ENCODE measurements at regions not wholly inside any gene's neighbourhood (a gene's known extent, or its start where the extent isn't known, plus 50 kb on each side); places are given as distances from the start of the nearest gene placed in this dataset.

DNA sequence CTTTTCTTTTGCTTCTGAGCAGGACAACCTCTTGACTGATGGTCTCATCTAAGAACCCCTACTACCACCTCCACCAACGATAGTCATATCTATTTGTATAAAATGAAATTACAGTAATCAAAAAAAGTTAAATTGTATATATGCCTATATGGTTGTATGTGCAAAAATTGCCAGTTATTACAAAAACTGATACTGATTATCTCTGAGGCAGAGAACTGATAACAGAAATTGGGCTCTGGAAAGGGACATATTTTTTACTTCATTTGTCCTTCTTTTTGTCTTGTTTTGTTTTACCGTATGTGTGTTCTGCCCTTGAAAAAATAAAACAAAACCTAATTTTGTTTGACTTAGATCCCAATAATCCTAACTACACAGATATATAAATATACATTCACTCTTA is 574.4 kb upstream of the NOX3 start:
- TF ChIP-seq POLR2A (IDR thresholded peaks at IDR 0.05; ENCODE audit: low read length) (no peak), GATA1 (IDR thresholded peaks at IDR 0.05; ENCODE audit: low read depth, low read length) (no peak)
- no peak for DNase-seq

DNA sequence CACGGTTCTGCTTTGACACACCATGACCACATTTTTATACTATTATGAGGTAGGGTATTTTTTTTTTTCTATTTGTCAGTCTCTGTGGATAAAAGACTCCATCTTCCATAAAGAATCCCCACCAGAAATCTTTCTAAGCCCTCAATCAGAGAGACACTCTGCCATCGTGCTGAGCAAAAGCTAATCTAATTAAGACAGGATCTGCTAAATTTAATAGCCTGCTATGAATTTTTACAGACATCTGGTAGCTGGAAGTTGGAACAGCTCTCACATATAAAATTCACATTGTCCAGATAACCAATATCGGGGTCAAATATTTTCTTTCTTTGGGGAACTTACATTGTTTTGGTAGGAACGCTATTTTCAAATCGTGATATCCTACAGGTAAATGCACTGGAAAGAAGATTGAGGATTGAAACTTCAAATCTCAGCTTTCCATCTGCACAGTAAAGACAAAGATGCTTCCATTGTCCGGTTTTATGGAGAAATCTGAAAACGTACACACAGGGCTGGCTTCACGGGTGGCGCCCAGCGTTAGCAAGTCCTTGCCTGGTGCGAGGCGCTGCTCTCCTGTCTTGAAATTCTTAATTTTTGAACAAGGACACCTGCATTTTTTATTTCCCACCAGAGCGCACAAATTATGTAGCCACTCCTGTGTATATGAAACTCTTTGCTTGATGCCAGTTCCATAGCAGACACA is 573.8 kb upstream of the NOX3 start:
- TF ChIP-seq GATA1 (IDR thresholded peaks at IDR 0.05; ENCODE audit: low read depth, low read length): no peak
- no peak for TF ChIP-seq POLR2A (IDR thresholded peaks at IDR 0.05; ENCODE audit: low read length)

DNA sequence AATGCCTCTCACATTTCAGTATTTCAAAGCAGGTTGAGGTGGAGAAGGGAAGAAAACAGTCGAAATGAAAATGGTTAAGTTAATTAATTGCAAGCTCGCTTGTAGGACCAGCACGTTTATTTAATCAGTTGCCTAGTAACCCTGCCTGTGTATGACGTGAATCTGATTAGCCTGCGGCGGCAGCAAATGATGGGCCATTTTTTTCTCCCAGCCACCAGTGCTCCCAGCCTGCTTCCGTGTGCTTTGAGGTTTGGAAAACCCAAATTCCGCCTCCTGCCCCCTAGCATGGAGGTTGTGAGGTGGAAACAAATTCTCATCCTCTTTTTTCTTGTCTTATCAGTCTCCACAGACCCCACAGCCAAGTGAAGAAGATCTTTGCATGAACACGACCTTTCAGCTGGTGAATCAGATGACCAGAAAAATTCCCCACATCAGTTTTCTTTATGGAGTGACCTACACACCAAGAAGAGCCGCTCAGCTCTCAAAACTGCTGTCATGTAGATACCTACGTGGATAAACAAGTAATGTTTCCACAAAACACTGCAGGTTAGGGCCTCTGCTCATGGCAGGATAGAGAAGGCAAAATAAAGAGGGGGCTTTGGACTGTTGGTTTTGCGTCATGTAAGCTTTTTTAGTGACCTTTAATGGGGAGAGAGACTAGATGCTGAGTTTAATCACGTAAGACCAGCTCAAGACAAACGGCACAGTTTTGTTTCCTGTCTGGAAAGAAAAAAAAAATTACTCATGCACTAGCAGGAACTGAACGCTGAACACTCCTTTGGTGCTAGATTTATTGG is 572.9 kb upstream of the NOX3 start:
- TF ChIP-seq POLR2A (IDR thresholded peaks at IDR 0.05; ENCODE audit: low read length) (no peak), GATA1 (IDR thresholded peaks at IDR 0.05; ENCODE audit: low read depth, low read length) (no peak)
- no peak for DNase-seq

More for the DNA sequence above, 573.8 kb upstream of the NOX3 start:
- DNase-seq: no peak

DNA sequence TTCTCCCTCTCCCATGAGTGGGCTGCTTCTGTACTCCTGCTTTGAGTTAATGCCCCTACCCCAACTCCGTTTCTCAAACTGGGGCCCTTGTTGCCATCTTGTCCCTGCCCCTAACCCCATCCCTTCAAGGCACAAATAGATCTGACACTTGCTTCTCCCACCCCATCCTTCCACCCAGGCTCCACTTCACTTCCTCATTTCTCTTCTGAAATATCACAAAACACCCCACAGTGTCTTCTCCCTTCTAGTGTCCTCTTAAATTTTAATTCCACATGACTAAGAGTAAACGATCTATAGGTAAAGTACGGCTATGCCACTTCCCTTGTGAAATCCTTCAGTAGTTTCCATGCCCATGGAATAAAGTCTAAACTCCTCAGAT is 571.6 kb upstream of the NOX3 start:
- no peak for DNase-seq
- no peak for TF ChIP-seq POLR2A (IDR thresholded peaks at IDR 0.05; ENCODE audit: low read length)
- no peak for TF ChIP-seq GATA1 (IDR thresholded peaks at IDR 0.05; ENCODE audit: low read depth, low read length)

DNA sequence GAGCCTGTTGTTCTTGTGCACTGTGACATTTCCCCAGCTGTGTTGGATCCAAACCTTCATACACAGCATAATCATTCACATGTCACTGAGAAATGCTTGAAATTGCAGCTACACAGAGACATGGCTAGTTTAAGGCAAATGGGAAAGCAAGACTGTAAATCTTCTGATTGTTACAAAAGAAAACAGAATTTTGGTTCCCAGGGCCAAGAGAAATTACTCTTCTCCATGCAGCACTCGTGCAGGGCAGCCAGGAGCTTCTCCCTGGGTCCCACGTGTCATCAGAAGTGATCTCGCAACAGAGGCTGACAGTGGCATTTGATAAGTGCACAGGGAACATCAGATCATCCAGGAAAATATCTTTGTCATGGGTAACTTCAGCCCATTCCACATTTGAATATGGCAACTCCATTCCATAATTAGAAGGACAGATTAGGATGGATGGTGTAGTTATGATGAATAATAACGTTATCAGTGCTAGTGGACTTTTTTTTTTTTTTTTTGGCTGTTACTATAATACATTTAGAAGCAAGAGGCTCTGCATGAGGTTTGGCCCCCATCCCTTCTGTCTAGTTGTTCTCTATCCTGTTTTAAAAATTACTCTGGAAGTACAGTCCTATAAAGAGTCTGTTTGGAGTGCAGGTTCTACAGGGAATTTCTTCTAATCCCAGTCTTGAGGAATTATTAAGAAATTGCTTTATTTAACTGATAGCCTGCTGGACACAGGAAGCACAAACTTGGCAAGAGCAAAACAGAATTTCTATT is 571.0 kb upstream of the NOX3 start:
- TF ChIP-seq POLR2A (IDR thresholded peaks at IDR 0.05; ENCODE audit: low read length) (no peak), GATA1 (IDR thresholded peaks at IDR 0.05; ENCODE audit: low read depth, low read length) (no peak)
- DNase-seq: no peak

DNA sequence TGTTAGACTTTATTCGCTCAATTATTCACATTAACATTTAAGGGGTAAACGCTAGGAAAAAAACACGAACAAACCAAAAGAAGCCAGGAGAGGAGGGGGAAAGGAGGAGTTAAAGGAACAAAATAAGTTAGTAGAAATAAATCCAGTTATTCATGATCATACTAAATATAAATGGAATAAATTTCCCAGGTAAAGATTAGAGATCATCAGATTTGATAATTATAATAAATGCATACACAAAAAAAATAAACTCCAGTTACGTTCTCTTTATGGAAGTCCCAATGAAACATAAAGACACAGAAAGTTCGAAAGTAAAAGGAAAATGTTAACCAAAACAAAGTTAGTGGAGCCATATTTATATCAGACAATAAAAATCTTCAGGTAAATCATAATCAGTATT is 568.7 kb upstream of the NOX3 start:
- DNase-seq: no peak
- TF ChIP-seq GATA1 (IDR thresholded peaks at IDR 0.05; ENCODE audit: low read depth, low read length) (no peak), POLR2A (IDR thresholded peaks at IDR 0.05; ENCODE audit: low read length) (no peak)

DNA sequence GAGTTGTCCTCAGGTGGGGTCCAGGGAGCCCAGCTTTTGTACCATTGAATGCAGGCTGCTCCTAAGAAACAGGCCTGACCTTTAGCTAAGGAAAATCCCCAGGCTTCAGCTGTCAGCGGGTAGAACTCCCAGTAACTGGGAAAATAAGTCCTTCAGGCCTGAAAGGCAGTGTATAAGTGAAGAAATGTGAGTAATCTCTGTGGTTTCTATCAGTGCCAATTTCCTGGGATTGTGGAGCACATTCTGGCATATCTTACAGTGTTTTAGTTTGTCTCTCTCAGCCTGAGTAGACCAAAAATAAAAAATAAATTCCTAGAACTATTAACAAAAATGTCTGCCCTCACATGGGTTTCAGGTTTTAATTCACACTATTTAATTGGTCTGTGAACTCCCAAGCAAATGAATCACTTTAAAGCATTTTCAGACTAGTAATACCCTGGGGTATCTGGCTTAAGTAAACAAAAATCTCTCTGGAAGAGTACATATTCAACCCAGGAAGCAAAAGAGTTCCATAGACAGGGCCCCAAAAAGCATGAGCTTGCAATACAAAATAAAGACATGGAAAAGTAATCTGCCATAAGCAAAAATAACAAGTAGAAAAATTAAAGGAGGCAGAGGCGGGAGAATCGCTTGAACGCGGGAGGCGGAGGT is 566.2 kb upstream of the NOX3 start:
- no peak for DNase-seq
- TF ChIP-seq POLR2A (IDR thresholded peaks at IDR 0.05; ENCODE audit: low read length) (no peak), GATA1 (IDR thresholded peaks at IDR 0.05; ENCODE audit: low read depth, low read length) (no peak)

DNA sequence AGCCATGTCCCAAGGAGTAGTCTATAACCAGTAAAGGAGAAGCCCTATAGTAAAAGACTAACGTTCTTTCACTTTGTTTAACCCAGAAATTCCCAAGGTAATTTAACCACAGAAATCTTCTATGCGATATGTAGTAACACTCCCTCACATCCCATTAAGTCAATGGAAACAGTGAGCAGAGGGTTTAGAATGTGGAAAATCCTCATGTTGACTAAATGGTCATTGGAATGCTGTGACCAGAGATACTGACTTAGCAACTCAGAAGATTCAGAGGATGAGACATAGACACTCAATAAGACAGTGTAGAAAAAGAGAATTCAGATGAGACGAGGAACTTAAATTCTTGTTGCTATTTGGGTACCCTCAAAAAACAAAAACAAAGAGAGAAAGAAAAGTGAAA is 562.2 kb upstream of the NOX3 start:
- no peak for DNase-seq
- TF ChIP-seq POLR2A (IDR thresholded peaks at IDR 0.05; ENCODE audit: low read length) (no peak), GATA1 (IDR thresholded peaks at IDR 0.05; ENCODE audit: low read depth, low read length) (no peak)

DNA sequence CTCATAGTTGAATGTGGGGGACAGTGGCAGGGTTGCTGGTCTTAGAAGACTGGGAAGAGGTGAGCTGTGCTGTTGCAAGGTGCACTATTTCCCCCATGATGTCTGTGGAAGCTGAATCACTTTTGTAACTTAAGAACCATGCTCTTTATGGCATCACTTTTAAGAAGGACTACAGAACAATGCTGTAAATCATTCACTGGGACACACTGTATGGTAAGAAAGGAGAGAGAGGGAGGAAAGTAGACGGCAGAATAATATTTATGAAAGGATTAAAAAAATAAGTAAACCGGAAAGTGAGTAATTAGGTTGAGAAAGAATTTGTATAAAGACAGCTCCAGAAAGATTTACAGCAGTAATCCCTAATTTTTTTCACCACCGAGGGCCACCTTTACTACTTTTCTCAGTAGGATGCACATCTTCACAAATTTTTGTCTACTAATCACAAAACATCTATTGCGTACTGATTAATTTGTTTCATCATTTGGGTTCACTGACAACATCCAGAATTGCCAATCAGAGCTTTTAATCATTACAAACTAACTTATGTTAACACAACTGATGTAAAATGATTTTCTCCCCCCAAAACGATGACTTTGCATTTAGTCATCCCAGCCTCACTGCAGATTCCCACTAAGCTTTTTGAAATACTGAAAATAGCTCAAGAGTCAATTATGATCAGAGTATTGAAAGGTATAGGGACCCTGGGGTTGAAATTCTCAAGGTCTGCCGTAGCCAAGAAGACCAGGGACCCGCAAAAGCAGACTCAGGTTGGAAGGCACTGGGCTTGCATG is 560.7 kb upstream of the NOX3 start:
- TF ChIP-seq GATA1 (IDR thresholded peaks at IDR 0.05; ENCODE audit: low read depth, low read length) (no peak), POLR2A (IDR thresholded peaks at IDR 0.05; ENCODE audit: low read length) (no peak)
- DNase-seq: no peak

DNA sequence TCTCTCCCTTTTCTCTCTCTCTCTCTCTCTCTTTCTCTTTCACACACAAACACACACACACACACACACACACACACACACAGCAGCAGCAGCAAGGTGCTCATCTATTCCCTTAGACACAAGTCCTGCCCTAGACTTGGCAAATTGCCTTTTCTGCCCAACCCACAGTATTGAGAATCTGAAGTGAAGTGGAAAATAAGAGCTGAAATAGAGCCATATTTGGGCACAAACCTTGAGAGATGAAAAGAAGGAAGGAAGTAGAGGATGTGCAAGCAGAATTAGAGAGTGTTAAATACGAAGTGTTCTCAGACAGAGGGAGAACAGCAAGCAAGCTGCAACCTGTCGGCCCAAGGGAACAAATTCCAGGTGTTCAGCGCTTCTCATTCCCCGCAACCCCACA is 557.5 kb upstream of the NOX3 start:
- TF ChIP-seq GATA1 (IDR thresholded peaks at IDR 0.05; ENCODE audit: low read depth, low read length) (no peak), POLR2A (IDR thresholded peaks at IDR 0.05; ENCODE audit: low read length) (no peak)
- no peak for DNase-seq

DNA sequence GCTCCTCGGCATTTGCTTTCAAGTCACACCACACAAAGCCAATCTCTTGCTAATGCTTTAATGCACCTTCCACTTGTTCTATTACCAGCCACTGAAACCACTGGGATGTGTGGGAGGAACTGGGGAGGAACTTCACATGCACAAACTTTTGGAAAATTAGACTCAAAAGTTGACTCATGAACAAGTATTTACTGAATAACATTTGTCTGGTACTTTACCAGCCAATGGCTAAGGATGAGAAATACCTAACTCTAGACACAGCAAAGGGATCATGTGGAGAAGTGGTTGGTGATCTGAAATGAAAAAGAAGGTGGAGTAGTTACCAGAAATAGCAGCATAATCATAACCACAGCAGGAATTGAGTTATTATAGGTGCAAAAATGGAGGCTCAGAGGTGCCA is 554.0 kb upstream of the NOX3 start:
- no peak for TF ChIP-seq POLR2A (IDR thresholded peaks at IDR 0.05; ENCODE audit: low read length)
- no peak for TF ChIP-seq GATA1 (IDR thresholded peaks at IDR 0.05; ENCODE audit: low read depth, low read length)
- DNase-seq: no peak

DNA sequence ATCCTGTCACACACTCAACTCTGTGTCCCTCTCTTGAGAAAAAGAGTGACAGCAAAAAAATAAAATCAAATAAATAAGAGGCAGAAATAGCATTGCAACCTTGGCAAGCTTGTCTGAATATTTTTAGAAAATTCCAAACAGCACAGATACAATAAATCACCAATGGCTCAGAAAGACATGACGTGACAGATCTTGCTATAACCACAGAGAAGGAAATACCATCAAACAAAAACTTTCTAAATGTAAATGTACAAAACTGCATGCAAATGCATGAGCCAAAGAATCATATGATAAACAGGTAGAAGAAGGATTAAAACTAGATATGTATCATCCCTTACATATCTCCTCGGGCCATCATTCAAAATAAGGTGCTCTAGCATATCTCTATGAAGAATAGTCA is 549.2 kb upstream of the NOX3 start:
- TF ChIP-seq POLR2A (IDR thresholded peaks at IDR 0.05; ENCODE audit: low read length) (no peak), GATA1 (IDR thresholded peaks at IDR 0.05; ENCODE audit: low read depth, low read length) (no peak)
- DNase-seq: no peak

DNA sequence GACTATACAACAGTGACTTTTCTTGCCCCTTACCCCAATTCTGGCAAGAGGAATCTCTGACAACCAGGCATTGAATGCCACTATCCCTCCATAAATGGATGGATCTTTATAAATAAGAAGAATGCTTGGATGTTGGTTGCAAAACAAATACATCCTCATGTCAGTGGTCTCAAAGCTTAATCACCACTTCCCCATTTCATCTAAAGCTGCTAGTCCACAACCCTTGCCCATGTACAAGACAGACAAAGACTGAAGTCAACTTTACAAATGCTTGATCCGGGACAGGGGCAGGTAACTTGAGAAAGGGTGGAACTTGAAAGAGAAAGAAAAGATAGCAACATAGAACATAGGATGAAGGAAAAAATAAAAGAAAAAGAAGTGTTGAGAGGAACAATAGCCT is 540.5 kb upstream of the NOX3 start:
- TF ChIP-seq POLR2A (IDR thresholded peaks at IDR 0.05; ENCODE audit: low read length) (no peak), GATA1 (IDR thresholded peaks at IDR 0.05; ENCODE audit: low read depth, low read length) (no peak)
- DNase-seq: no peak
